ENCODE measurements at regions not wholly inside any gene's neighbourhood (a gene's known extent, or its start where the extent isn't known, plus 50 kb on each side); places are given as distances from the start of the nearest gene placed in this dataset.

- Mint-ChIP-seq H3K9me3 (ENCODE audit: unreplicated experiment) (peaks cover 2% of the 10 kb centered on the region), H3K27me3 (ENCODE audit: unreplicated experiment) (peaks cover 2% of the 10 kb centered on the region), H3K4me1 (ENCODE audit: low read depth, unreplicated experiment) (peaks cover 12% of the 10 kb centered on the region), H3K4me3 (ENCODE audit: unreplicated experiment) (no peak overlapping the region), H3K27ac (ENCODE audit: unreplicated experiment) (no peak overlapping the region), H3K36me3 (ENCODE audit: unreplicated experiment) (no peaks in the 10 kb centered on the region)
- no peak for DNase-seq
- TF ChIP-seq, protein P1, sequence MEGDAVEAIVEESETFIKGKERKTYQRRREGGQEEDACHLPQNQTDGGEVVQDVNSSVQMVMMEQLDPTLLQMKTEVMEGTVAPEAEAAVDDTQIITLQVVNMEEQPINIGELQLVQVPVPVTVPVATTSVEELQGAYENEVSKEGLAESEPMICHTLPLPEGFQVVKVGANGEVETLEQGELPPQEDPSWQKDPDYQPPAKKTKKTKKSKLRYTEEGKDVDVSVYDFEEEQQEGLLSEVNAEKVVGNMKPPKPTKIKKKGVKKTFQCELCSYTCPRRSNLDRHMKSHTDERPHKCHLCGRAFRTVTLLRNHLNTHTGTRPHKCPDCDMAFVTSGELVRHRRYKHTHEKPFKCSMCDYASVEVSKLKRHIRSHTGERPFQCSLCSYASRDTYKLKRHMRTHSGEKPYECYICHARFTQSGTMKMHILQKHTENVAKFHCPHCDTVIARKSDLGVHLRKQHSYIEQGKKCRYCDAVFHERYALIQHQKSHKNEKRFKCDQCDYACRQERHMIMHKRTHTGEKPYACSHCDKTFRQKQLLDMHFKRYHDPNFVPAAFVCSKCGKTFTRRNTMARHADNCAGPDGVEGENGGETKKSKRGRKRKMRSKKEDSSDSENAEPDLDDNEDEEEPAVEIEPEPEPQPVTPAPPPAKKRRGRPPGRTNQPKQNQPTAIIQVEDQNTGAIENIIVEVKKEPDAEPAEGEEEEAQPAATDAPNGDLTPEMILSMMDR (IDR thresholded peaks at IDR 0.05; ENCODE audit: partially characterized antibody, unreplicated experiment): no peak
Measured at GRCh38 chr13:105991131-105991530, 544.3 kb downstream of the EFNB2 start.

- no peaks in the 10 kb centered on the region for H3K36me3 Mint-ChIP-seq (ENCODE audit: unreplicated experiment)
- H3K27ac Mint-ChIP-seq (ENCODE audit: unreplicated experiment): no peak overlapping the region
- no peak overlapping the region for H3K4me3 Mint-ChIP-seq (ENCODE audit: unreplicated experiment)
- H3K4me1 Mint-ChIP-seq (ENCODE audit: low read depth, unreplicated experiment): peaks cover 12% of the 10 kb centered on the region
- no peak for DNase-seq
- peaks cover 2% of the 10 kb centered on the region for H3K27me3 Mint-ChIP-seq (ENCODE audit: unreplicated experiment)
- TF ChIP-seq, protein P1 (IDR thresholded peaks at IDR 0.05; ENCODE audit: partially characterized antibody, unreplicated experiment): no peak
- H3K9me3 Mint-ChIP-seq (ENCODE audit: unreplicated experiment): peaks cover 2% of the 10 kb centered on the region
Measured at GRCh38 chr13:105990256-105990958, 545.1 kb downstream of the EFNB2 start.

DNA sequence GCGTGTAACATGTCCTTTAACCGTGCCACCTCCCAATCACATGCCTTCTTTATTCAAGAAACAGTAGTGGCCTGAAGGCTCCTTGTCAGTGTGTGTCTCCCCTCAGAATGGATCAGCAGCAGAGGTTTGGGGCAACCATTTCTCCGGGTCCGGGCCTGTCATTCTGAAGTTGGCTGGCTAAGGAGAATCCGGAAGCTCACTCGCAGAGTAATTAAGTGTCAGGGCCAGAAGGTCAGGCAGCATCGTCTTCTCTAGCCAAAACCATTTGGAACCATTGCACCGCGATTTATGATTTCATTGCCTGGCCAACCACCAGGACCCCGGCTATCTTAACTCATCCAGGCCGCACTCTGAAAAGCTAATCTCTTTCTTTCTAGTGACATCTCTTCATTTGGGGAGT lies 550.8 kb downstream of the EFNB2 start:
- Mint-ChIP-seq H3K36me3 (ENCODE audit: unreplicated experiment) (no peaks in the 10 kb centered on the region), H3K4me1 (ENCODE audit: low read depth, unreplicated experiment) (peaks cover 9% of the 10 kb centered on the region), H3K27me3 (ENCODE audit: unreplicated experiment) (no peaks in the 10 kb centered on the region), H3K4me3 (ENCODE audit: unreplicated experiment) (no peak overlapping the region), H3K27ac (ENCODE audit: unreplicated experiment) (no peak overlapping the region), H3K9me3 (ENCODE audit: unreplicated experiment) (no peaks in the 10 kb centered on the region)
- TF ChIP-seq, protein P1 (IDR thresholded peaks at IDR 0.05; ENCODE audit: partially characterized antibody, unreplicated experiment): no peak
- no peak for DNase-seq

GRCh38 chr13:105984236-105984635 lies 551.2 kb downstream of the EFNB2 start:
- H3K27ac Mint-ChIP-seq (ENCODE audit: unreplicated experiment): no peak overlapping the region
- no peaks in the 10 kb centered on the region for H3K27me3 Mint-ChIP-seq (ENCODE audit: unreplicated experiment)
- no peak for DNase-seq
- no peaks in the 10 kb centered on the region for H3K9me3 Mint-ChIP-seq (ENCODE audit: unreplicated experiment)
- no peaks in the 10 kb centered on the region for H3K36me3 Mint-ChIP-seq (ENCODE audit: unreplicated experiment)
- H3K4me3 Mint-ChIP-seq (ENCODE audit: unreplicated experiment): no peak overlapping the region
- TF ChIP-seq, protein P1 (IDR thresholded peaks at IDR 0.05; ENCODE audit: partially characterized antibody, unreplicated experiment): no peak
- peaks cover 13% of the 10 kb centered on the region for H3K4me1 Mint-ChIP-seq (ENCODE audit: low read depth, unreplicated experiment)

- peaks cover 17% of the 10 kb centered on the region for H3K4me1 Mint-ChIP-seq (ENCODE audit: low read depth, unreplicated experiment)
- no peak for DNase-seq
- TF ChIP-seq, protein P1 (IDR thresholded peaks at IDR 0.05; ENCODE audit: partially characterized antibody, unreplicated experiment): no peak
- no peaks in the 10 kb centered on the region for H3K27me3 Mint-ChIP-seq (ENCODE audit: unreplicated experiment)
- H3K9me3 Mint-ChIP-seq (ENCODE audit: unreplicated experiment): peaks cover 3% of the 10 kb centered on the region
- no peaks in the 10 kb centered on the region for H3K36me3 Mint-ChIP-seq (ENCODE audit: unreplicated experiment)
- no peak overlapping the region for H3K4me3 Mint-ChIP-seq (ENCODE audit: unreplicated experiment)
- H3K27ac Mint-ChIP-seq (ENCODE audit: unreplicated experiment): no peak overlapping the region
Measured at GRCh38 chr13:105982219-105982930, 553.1 kb downstream of the EFNB2 start.
